OCI-M1 (cell line): ENCODE measurements at regions not wholly inside any gene's neighbourhood (a gene's known extent, or its start where the extent isn't known, plus 50 kb on each side); places are given as distances from the start of the nearest gene placed in this dataset.
A peak's percentile ranks its signal among the peaks of the same experiment; 100 is the strongest.
"Not testable (repeated sequence)": the region's sequence is repeated elsewhere in the genome, so short reads cannot be mapped to it uniquely, and the experiment has no call there.

Source experiments
- DNase-seq: peaks from one replicate; lab custom pipeline; 2025; lab: John Stamatoyannopoulos, UW

- DNase-seq = no peak
These were observed 1929.1 kb upstream of the PCDH20 start for GRCh38 chr13:63344711-63345110.

- no peak for DNase-seq
These were observed 1922.3 kb upstream of the PCDH20 start for GRCh38 chr13:63337921-63338320.

GRCh38 chr13:63337041-63337440 lies 1921.4 kb upstream of the PCDH20 start:
- DNase-seq = no peak

GRCh38 chr13:63336549-63336948 lies 1920.9 kb upstream of the PCDH20 start:
- no peak for DNase-seq

GRCh38 chr13:63327584-63327983 lies 1911.9 kb upstream of the PCDH20 start:
- DNase-seq = no peak

GRCh38 chr13:63323441-63323840 lies 1907.8 kb upstream of the PCDH20 start:
- DNase-seq = no peak

GRCh38 chr13:63311587-63311986 lies 1895.9 kb upstream of the PCDH20 start:
- DNase-seq = no peak

GRCh38 chr13:63308549-63309165 lies 1893.0 kb upstream of the PCDH20 start:
- no peak for DNase-seq

GRCh38 chr13:63307228-63307627 lies 1891.6 kb upstream of the PCDH20 start:
- no peak for DNase-seq

GRCh38 chr13:63305641-63306133 lies 1890.0 kb upstream of the PCDH20 start:
- no peak for DNase-seq

GRCh38 chr13:63304497-63304896 lies 1888.8 kb upstream of the PCDH20 start:
- DNase-seq = no peak

- no peak for DNase-seq
These were observed 1884.3 kb upstream of the PCDH20 start for GRCh38 chr13:63299866-63300394.

- DNase-seq = no peak
These were observed 1881.5 kb upstream of the PCDH20 start for GRCh38 chr13:63297163-63297562.

- DNase-seq = no peak
These were observed 1876.1 kb upstream of the PCDH20 start for GRCh38 chr13:63291701-63292100.

GRCh38 chr13:63288576-63288975 lies 1872.9 kb upstream of the PCDH20 start:
- no peak for DNase-seq

GRCh38 chr13:63287926-63288325 lies 1872.3 kb upstream of the PCDH20 start:
- DNase-seq = no peak

- DNase-seq = peak; percentile 11
These were observed 1869.8 kb upstream of the PCDH20 start for GRCh38 chr13:63285426-63285825.

- DNase-seq = peak; percentile 40
These were observed 1863.5 kb upstream of the PCDH20 start for GRCh38 chr13:63279136-63279535.

GRCh38 chr13:63274772-63275171 lies 1859.1 kb upstream of the PCDH20 start:
- DNase-seq = no peak

- no peak for DNase-seq
These were observed 1834.0 kb upstream of the PCDH20 start for GRCh38 chr13:63249411-63250187.

GRCh38 chr13:63236667-63237396 lies 1821.2 kb upstream of the PCDH20 start:
- not testable (repeated sequence) for DNase-seq

GRCh38 chr13:63218596-63218995 lies 1802.9 kb upstream of the PCDH20 start:
- DNase-seq = not testable (repeated sequence)
